Liver (tissue), 3 donors: ENCODE measurements at regions not wholly inside any gene's neighbourhood (a gene's known extent, or its start where the extent isn't known, plus 50 kb on each side); places are given as distances from the start of the nearest gene placed in this dataset.

Source experiments
- GABPA ChIP-seq, 2 donors: IDR thresholded peaks in 1 of 2; conservative IDR thresholded peaks in 1 of 2; 2 replicates each; pipeline ENCODE4 v1.6.1; 2016; ENCODE audit warnings: antibody characterized with exemption in 2 of 2, mild to moderate bottlenecking in 1 of 2, moderate library complexity in 1 of 2
- HNF4G ChIP-seq: IDR thresholded peaks from 2 replicates; pipeline ENCODE4 v1.6.1; 2016; ENCODE audit warnings: antibody characterized with exemption
- JUND ChIP-seq, 2 donors: IDR thresholded peaks; 2 replicates each; pipeline ENCODE4 v1.6.1; 2016; ENCODE audit warnings: antibody characterized with exemption in 2 of 2
- NR2F2 ChIP-seq: IDR thresholded peaks from 2 replicates; pipeline ENCODE4 v1.6.1; 2016; ENCODE audit warnings: antibody characterized with exemption
- RAD21 ChIP-seq, 2 donors: IDR thresholded peaks; 2 replicates each; pipeline ENCODE4 v1.6.1; 2016; ENCODE audit warnings: antibody characterized with exemption in 2 of 2, mild to moderate bottlenecking in 2 of 2
- REST ChIP-seq: IDR thresholded peaks from 2 replicates; pipeline ENCODE4 v1.6.1; 2016; ENCODE audit warnings: antibody characterized with exemption, mild to moderate bottlenecking
- SP1 ChIP-seq: IDR thresholded peaks from 2 replicates; pipeline ENCODE4 v1.6.1; 2018; ENCODE audit warnings: antibody characterized with exemption, mild to moderate bottlenecking
- TAF1 ChIP-seq: conservative IDR thresholded peaks from 2 replicates; pipeline ENCODE4 v1.6.1; 2016; ENCODE audit warnings: antibody characterized with exemption, mild to moderate bottlenecking
- YY1 ChIP-seq: IDR thresholded peaks from 2 replicates; pipeline ENCODE4 v1.6.1; 2016; ENCODE audit warnings: antibody characterized with exemption, mild to moderate bottlenecking
- ZBTB33 ChIP-seq: IDR thresholded peaks from 2 replicates; pipeline ENCODE4 v1.6.1; 2016; ENCODE audit warnings: antibody characterized with exemption
- TF ChIP-seq, protein P1 (sequence below): fragments of 150-350 bp; IDR thresholded peaks from 2 replicates; pipeline ENCODE4 v1.5.1; 2017; ENCODE audit warnings: improper control_type of control experiment, low read depth, low read length; ENCODE audit not compliant: missing input control
- TF ChIP-seq, protein P2 (sequence below): IDR thresholded peaks from 2 replicates; pipeline ENCODE4 v1.6.1; 2016; ENCODE audit warnings: antibody characterized with exemption
- TF ChIP-seq, protein P3 (sequence below): IDR thresholded peaks from 2 replicates; pipeline ENCODE4 v1.6.1; 2016; ENCODE audit warnings: antibody characterized with exemption
- donor health status: healthy.
- donor health status: healthy.

GRCh38 chr2:6027066-6027465 is 334.9 kb downstream of the SOX11 start:
- TF ChIP-seq, protein P1, sequence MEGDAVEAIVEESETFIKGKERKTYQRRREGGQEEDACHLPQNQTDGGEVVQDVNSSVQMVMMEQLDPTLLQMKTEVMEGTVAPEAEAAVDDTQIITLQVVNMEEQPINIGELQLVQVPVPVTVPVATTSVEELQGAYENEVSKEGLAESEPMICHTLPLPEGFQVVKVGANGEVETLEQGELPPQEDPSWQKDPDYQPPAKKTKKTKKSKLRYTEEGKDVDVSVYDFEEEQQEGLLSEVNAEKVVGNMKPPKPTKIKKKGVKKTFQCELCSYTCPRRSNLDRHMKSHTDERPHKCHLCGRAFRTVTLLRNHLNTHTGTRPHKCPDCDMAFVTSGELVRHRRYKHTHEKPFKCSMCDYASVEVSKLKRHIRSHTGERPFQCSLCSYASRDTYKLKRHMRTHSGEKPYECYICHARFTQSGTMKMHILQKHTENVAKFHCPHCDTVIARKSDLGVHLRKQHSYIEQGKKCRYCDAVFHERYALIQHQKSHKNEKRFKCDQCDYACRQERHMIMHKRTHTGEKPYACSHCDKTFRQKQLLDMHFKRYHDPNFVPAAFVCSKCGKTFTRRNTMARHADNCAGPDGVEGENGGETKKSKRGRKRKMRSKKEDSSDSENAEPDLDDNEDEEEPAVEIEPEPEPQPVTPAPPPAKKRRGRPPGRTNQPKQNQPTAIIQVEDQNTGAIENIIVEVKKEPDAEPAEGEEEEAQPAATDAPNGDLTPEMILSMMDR, result no peak
- TF ChIP-seq TAF1 (no peak), RAD21 (IDR thresholded peaks at IDR 0.05) (no peak), REST (no peak), GABPA (IDR thresholded peaks at IDR 0.05 in 1 of 2, conservative IDR thresholded peaks at IDR 0.05 in 1 of 2) (no peak), ZBTB33 (no peak), YY1 (no peak), HNF4G (no peak), NR2F2 (no peak), SP1 (no peak), JUND (IDR thresholded peaks at IDR 0.05) (no peak)
- TF ChIP-seq, protein P2, sequence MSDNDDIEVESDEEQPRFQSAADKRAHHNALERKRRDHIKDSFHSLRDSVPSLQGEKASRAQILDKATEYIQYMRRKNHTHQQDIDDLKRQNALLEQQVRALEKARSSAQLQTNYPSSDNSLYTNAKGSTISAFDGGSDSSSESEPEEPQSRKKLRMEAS, result no peak
- TF ChIP-seq, protein P3, sequence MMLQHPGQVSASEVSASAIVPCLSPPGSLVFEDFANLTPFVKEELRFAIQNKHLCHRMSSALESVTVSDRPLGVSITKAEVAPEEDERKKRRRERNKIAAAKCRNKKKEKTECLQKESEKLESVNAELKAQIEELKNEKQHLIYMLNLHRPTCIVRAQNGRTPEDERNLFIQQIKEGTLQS, result no peak
